Thoracic aorta (tissue), 2 donors: ENCODE measurements at regions not wholly inside any gene's neighbourhood (a gene's known extent, or its start where the extent isn't known, plus 50 kb on each side); places are given as distances from the start of the nearest gene placed in this dataset.

Experiments
- ATAC-seq: fragments of 150-250 bp; one replicate; pipeline ENCODE4 v1.8.0; 2017; ENCODE audit warnings: low read depth; ENCODE audit not compliant: insufficient number of reproducible peaks, low FRiP score
- DNase-seq: peaks from one replicate; pipeline ENCODE4 v3.0.0-alpha.2; 2020; ENCODE audit warnings: low spot score
- H3K27ac ChIP-seq, 2 donors: fragments of 200-600 bp; sonication (generic); 1 replicate in 1 of 2; 2 replicates in 1 of 2; pipeline ENCODE4 v1.5.1; 2016; ENCODE audit warnings: mild to moderate bottlenecking in 2 of 2, moderate library complexity in 2 of 2
- H3K27me3 ChIP-seq: fragments of 200-600 bp; sonication (generic); replicated peaks from 2 replicates; pipeline ENCODE4 v1.6.0; 2016; ENCODE audit warnings: mild to moderate bottlenecking; ENCODE audit not compliant: insufficient read depth
- H3K36me3 ChIP-seq: fragments of 200-600 bp; sonication (generic); one replicate; pipeline ENCODE4 v1.5.1; 2016
- H3K4me1 ChIP-seq, 2 donors: fragments of 200-600 bp; sonication (generic); 1 replicate in 1 of 2; 2 replicates in 1 of 2; pipeline versions ENCODE4 v1.5.1 to v1.6.0; 2016; ENCODE audit warnings: low read depth in 2 of 2, mild to moderate bottlenecking in 1 of 2; ENCODE audit not compliant: control insufficient read depth in 1 of 2
- H3K4me3 ChIP-seq: fragments of 200-600 bp; sonication (generic); 2 replicates; pipeline ENCODE4 v1.5.1; 2016; ENCODE audit warnings: mild to moderate bottlenecking
- H3K9me3 ChIP-seq: fragments of 200-600 bp; sonication (generic); 2 replicates; pipeline ENCODE4 v1.5.1; 2016
- TF ChIP-seq, protein P1 (sequence below): fragments of 200-600 bp; sonication (generic); IDR thresholded peaks from one replicate; pipeline ENCODE4 v1.5.1; 2019; ENCODE audit warnings: antibody characterized with exemption

DNA sequence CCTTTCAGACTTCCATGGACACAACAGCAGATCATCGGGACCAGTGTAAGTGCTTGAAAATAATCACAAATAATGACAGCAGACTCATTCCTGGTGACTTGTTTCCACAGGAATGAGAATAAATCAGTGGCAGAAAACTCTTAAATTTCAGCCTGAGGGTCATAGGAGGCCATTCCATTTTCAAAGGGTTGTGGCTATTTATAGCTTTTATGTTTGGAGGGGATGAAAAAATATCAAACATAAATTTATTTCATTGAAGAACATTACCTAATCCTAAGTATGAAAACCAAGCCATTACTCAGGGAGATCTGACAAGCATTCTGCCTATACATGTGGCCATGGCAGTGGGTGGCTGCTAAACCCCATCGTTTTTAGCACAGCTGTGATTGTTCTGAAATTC is 173.6 kb upstream of the CNR1 start:
- DNase-seq, result no peak
- Histone ChIP-seq H3K9me3 (no peaks in the 10 kb centered on the region), H3K27ac (no peak overlapping the region), H3K4me1 (peaks cover 0 to 4% of the 10 kb centered on the region in 2 donors), H3K36me3 (no peaks in the 10 kb centered on the region), H3K4me3 (no peak overlapping the region), H3K27me3 (no peaks in the 10 kb centered on the region)
- TF ChIP-seq, protein P1, sequence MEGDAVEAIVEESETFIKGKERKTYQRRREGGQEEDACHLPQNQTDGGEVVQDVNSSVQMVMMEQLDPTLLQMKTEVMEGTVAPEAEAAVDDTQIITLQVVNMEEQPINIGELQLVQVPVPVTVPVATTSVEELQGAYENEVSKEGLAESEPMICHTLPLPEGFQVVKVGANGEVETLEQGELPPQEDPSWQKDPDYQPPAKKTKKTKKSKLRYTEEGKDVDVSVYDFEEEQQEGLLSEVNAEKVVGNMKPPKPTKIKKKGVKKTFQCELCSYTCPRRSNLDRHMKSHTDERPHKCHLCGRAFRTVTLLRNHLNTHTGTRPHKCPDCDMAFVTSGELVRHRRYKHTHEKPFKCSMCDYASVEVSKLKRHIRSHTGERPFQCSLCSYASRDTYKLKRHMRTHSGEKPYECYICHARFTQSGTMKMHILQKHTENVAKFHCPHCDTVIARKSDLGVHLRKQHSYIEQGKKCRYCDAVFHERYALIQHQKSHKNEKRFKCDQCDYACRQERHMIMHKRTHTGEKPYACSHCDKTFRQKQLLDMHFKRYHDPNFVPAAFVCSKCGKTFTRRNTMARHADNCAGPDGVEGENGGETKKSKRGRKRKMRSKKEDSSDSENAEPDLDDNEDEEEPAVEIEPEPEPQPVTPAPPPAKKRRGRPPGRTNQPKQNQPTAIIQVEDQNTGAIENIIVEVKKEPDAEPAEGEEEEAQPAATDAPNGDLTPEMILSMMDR, result no peak
- ATAC-seq, result no peak

DNA sequence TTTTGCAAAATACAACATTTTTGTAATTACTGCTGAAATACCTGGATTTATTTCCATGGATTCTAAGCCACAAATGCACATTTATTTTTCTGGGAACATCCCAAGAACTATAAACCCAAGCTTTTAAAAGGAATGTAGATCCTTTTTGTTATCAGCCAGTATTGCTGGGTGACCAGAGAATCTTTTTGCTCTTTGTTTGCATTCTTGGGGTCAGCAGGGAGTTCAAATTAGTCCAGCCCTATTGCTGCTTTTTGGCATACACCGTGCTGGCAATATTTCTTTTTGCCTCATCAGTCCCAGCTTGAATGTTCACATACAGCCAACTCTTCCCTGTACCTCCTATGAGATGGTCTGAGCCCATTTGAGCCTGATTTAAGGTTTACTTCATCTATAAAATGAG is 155.2 kb upstream of the CNR1 start:
- Histone ChIP-seq H3K4me3 (no peak overlapping the region), H3K36me3 (no peaks in the 10 kb centered on the region), H3K27me3 (no peaks in the 10 kb centered on the region), H3K4me1 (no peaks in the 10 kb centered on the region), H3K9me3 (no peaks in the 10 kb centered on the region), H3K27ac (no peak overlapping the region)
- ATAC-seq, result no peak
- TF ChIP-seq, protein P1, result no peak
- no peak for DNase-seq

DNA sequence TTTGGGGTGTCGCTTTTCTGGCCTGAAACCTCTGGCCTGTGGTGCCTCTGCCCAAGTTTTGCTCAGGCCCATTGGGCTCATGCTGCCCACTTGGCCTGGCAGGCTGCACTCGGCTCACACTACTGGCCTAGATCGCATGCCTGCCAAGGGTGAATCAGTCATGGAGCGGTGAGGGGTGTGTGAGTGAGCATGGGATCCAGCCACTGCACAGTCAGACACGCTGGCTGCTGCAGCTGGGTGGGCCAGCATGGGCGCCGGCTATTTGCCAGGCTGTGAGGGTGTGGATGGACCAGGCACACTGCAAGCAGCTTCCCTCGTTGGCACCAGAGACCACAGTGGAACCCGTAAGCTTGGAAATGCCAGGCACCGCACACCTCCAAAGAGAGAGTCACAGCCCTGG is 145.4 kb upstream of the CNR1 start:
- Histone ChIP-seq H3K36me3 (no peaks in the 10 kb centered on the region), H3K4me1 (no peaks in the 10 kb centered on the region), H3K4me3 (no peak overlapping the region), H3K27me3 (no peaks in the 10 kb centered on the region), H3K9me3 (peaks cover 5% of the 10 kb centered on the region), H3K27ac (no peak overlapping the region)
- TF ChIP-seq, protein P1, result no peak
- ATAC-seq (no peak), DNase-seq (no peak)

DNA sequence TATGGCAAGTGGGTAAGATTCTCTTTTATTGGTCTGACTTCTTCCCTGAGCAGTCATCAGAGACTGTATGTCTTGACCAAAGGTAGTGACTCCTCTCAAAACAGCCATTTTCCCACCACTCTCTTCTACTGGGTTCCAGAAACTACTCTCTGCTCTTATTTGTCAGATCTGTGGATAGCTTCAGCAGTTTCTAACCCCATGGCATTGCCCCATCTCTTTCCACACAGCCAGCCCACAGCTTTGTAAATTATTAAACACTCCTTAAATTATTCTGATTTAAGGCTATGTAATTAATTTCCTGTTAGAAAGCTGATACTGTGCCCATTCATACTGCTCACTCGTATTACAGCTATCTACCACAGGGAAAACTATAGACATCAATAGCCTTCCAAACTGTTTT is 138.4 kb upstream of the CNR1 start:
- no peak for DNase-seq
- no peak overlapping the region for H3K4me3 ChIP-seq
- TF ChIP-seq, protein P1, result no peak
- H3K9me3 ChIP-seq, result peaks cover 5% of the 10 kb centered on the region
- ATAC-seq, result no peak
- no peaks in the 10 kb centered on the region for H3K27me3 ChIP-seq
- H3K4me1 ChIP-seq, result no peaks in the 10 kb centered on the region
- H3K27ac ChIP-seq, result no peak overlapping the region
- no peaks in the 10 kb centered on the region for H3K36me3 ChIP-seq

DNA sequence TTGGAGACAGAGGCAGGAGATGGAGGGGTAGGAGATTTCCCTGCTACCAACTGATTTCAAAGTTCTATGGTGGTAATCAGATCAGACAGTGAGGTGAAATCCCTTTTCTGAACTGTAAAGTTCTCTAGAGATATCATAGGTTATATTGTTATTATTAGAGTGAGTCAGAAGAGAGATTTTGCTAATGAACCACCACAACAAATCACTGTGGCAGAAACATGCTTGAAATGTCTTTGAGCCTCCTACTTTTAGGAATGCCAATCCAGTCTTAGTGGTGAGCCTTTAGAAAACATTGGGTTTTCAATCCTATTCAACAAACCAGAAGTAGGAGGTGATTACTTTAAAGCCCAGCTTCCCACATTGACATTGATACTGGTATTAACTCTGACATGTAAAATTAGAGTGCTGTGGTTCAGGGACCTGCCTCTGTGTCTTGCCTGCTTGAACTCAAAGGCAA is 136.7 kb upstream of the CNR1 start:
- Histone ChIP-seq H3K27ac (no peak overlapping the region), H3K36me3 (no peaks in the 10 kb centered on the region), H3K4me3 (no peak overlapping the region), H3K27me3 (no peaks in the 10 kb centered on the region), H3K9me3 (peaks cover 5% of the 10 kb centered on the region), H3K4me1 (no peaks in the 10 kb centered on the region)
- ATAC-seq, result no peak
- TF ChIP-seq, protein P1, result no peak
- no peak for DNase-seq
